Pons (tissue), 1 donor: ENCODE measurements at regions not wholly inside any gene's neighbourhood (a gene's known extent, or its start where the extent isn't known, plus 50 kb on each side); places are given as distances from the start of the nearest gene placed in this dataset.
"Not testable (repeated sequence)": the region's sequence is repeated elsewhere in the genome, so short reads cannot be mapped to it uniquely, and the experiment has no call there.

ENCODE experiments used
- DNase-seq: peaks from one replicate; pipeline ENCODE4 v3.0.0-alpha.2; 2016; ENCODE audit warnings: low spot score

DNA sequence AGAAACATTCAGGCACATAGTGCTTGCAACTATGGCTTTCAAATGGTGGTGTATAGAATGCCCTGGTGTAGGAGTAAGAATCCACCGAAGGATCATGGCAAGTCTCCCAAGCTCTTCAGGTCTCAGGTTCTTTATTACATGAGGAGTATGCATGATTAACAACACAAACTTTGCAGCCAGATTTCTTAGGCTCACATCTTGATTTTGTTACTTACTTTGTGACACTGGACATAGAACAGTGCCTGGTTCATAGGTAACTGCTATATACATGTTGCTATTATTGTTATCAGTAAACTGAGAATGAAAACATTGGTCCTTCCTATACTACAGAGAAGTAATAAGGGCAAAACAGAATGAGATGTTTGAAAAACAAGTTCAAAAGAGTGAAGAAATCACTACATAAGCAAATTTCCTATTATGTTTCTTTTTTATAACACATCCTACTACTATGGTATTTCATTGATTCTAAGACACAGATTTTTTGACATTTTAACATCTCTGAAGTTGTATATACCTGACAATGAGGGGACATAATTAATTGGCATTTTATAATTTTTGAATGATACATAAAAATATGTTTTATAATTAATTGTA, 284.9 kb downstream of the C1D start:
- no peak for DNase-seq

DNA sequence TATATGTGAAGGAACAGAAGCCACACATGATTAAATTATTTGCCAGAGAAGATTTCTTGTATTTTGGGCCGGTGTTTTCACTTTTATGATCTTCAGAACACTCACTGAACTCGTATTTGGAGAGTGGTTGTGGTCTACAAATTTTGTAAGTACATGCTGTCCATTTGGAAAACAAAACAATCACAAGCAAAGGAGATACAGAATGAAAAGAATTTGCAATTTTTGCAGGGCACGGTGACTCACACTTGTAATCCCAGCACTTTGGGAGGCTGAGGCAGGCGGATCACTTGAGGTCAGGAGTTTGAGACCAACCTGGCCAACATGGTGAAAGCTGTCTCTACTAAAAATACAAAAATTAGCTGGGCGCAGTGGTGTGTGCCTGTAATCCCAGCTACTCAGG, 282.0 kb downstream of the C1D start:
- DNase-seq: not testable (repeated sequence)

DNA sequence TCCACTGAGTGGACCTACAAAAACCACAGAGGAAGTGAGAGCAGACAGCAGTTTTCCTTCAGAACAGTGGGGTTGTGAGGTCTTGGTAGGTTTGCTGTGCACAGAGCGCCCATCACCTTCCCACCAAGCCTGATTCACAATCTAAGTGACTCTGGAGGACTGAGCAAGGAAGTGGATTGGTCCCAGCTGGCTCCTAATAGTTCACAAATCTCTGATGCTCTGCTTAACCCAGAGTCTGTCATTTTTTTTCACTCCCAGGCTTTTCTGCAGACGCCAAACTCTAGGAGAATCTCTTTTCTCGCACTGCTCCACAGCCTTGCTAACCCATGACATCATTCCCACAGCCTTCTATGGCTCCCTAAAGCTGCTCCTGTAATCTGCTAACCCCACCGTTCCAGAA, 280.4 kb downstream of the C1D start:
- DNase-seq: peak; percentile 64

DNA sequence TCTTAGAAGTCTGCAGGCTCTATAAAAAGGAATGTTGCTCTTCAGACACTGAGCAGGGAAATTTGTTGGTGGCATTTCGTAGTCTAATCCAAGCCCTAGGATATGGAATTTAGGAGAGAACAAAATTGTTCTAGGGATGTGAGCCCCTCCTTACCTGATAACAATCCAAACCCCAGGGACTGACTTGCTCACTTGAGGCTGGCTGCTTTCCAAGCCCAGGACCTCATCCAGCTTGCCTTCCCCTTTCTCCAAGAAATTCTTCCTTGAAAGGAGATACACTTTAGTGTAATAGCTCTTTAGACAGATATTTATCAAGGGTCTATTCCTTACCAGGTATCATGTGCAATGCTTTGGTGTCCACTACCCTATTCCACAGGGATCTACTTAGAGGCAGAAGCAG, 279.8 kb downstream of the C1D start:
- DNase-seq: no peak

DNA sequence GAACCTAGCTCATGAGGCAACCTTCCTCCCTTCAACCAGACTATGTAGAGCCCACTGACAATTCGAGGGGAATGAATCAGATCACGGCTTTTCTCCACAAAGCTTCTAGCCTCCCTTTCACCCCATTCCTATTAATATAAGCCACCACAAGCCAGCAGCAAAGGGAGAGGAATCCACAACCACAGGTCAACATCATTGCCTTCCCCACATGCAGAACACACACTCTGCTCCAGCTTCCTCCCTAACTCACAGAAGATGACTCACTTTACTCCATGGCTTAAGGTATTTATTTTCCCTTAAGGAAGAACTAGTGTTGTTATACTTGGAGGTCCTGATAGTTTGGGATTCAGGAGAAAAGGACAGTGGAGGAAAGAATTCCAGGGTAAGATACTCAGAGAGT, 272.2 kb downstream of the C1D start:
- no peak for DNase-seq

DNA sequence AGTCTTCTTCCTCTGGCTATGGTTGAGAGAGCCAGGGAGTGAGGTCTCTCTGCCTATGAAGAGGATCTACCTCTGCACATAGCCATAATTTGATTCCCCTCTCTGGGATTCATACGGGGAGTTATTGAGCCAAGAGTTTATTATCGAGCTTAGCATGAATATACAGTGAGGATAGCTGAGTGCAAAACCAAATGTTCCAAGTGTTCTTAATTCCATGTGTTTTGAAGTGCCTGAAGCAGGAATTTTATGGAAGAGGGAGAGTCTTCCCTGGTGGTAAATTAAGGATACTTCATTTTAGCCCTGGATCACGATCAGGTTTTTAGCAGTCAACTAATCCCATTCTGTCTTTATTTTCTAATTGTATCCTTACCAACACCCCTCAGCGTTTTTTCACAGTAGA, 270.6 kb downstream of the C1D start:
- no peak for DNase-seq

DNA sequence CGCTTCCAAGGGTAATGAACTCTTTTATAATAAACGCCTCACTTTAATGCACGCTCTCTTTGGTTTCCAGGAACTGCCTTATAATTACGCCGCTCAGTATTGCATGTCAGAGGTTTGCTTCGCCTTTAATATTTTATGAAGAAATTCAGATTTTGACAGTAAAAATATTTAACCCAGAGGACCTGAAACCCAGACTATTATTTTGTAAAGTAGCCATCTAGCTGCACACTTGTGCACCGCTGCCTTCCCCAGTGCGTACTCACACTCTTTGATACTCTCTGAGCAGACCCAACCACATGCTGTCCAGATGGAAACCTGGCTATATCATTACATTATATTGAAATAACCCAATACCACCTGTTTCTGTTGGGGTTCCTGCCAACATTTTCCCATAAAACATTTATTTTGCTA, 270.1 kb downstream of the C1D start:
- no peak for DNase-seq

DNA sequence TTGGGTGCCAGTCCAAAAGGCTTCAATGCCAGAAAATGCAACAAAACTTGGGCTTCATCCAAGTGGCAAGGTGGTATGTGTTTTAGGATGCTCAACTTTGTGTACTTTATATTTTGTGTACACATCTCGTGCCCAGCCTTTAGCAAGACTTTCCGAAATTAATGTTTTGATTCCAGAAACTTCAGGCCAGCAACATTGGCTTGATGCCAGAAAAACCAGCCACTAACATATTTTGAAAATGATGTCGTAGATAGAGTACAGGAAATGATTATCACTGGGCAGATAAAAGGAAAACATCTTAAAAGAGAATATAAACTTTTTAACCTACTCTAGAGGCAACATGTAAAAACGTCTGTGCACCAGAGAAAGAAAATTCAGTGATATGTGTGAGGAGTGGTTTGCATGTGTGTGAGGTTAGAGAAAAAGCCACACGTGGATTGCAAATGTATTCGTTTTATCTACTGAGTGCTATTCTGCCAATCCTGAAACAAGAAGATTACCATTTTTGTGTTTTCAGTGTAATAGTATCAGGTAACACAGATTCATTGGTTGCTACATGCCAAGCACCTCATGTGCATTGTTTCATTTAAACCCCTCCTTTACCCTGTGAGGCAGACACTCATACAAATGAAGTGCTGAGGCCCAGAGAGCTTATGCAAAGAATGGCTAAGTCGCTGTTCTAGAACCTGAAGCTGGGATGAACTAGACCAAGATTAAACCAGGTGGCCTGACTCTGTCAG, 264.8 kb downstream of the C1D start:
- DNase-seq: no peak

DNA sequence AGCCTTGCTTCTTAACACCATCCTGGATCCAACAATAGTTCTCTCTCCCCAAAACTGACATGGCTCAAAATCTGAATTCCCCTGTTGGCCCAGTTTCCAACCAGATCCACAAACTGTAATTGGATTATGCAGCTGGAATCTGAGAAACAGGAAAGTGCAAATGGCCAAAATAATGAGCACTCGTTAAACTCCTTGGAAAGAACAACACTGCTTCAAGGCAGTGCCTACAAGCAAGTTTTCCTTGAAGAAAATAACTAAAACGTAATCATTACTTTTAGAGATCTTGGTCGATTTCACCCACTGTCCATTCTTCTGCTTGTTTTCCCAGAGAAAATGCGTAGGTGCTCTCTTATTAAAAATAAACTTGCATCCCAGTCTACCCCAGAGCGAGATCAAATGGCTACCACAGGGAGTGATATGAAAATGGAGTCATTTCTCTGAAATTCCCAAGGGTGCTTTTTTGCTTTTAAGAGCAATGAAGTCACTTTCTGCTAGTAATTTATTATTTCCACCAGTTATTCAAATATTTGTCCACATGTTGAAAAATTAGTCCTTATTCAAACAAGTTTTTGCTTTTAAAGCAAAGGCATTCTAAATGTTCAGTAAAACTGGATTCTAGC, 264.2 kb downstream of the C1D start:
- DNase-seq: no peak

DNA sequence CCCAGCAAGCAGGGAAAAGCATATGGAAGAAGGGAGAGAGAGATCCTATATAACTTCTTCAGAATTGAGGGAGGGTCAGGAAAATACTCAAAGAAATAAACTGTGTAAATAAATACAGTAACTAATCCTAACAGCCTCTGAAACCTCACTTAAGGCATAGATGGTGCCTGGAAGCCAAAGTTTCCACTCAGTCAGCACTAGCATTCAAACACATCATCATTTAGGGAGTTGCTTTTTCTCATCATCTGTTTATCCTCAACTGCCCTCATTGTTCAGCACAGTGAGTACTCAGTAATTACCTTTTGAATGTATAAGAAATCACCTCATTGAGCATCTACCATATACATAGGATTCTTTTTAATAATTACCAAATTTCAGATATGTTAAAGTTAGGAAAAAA, 262.9 kb downstream of the C1D start:
- no peak for DNase-seq

DNA sequence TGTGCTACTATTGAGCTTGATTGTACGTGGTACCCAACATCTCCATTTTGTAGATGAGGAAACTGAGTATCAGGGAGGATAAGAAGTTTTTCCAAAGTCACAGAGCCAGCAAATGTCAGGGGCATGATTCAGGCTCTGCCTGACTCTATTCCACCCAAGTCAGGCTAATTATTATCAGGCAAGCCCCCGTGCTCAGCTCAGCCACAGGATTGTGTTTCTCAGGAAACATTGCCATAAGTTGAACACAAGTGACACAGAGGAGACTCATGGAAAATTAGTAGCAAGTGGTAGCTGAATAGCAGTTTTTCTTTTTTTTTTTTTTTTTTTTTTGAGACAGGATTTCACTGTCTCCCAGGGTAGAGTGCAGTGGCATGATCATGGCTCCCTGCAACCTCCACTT, 260.5 kb downstream of the C1D start:
- DNase-seq: no peak

DNA sequence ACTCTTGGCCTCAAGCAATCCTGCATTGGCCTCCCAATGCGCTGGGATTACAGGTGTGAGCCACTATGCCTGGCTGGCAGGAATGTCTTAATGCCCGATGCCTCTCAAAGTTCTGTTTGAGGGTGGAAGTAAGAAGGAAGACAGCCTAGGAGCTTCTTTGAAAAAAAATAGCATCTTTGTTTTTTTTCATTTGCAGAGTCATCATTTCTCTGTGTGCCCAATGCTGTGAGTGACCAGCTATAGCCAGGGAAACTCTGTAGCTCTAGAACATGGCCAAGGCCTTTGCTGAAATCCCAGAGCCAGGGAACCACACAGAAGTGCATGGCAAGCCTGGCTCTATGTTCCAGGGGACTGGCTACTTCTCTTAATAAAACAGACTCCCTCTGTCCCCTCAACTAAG, 260.0 kb downstream of the C1D start:
- DNase-seq: no peak

DNA sequence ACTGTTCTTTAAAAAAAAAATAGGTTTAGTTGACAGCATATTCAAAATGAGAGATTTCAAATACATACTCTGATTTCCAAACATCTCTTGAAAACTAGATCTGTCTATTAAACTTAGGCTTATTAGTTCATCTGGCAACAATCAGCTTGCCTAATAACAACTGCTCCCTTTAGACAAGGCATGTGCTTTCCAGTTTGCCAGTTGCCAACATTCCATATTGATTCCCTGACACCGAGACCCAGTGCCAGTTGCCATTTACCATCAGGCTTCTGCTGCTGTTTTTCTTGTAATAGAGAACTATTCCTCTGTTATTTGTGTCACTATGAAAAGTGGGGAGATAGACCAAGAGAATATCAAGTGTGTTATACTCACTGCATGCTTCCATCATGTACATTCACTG, 256.0 kb downstream of the C1D start:
- DNase-seq: no peak

DNA sequence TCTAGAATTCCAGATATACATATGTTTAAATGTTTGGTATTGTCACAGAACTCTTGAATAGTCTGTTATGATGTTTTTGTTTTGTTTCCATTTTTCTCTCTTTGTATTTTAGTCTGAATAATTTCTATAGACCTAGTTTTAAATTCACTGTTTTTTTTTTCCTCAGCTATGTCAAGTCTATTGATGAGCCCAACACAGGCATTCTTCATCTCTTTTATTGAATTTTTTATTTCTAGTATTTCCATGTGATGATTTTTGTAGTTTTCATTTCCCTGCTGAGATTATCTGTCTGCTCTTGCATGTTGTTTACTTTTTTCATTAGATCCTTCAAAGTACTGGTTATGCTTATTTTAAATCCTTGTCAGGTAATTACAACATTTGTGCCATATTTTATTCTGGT, 254.7 kb downstream of the C1D start:
- DNase-seq: no peak

DNA sequence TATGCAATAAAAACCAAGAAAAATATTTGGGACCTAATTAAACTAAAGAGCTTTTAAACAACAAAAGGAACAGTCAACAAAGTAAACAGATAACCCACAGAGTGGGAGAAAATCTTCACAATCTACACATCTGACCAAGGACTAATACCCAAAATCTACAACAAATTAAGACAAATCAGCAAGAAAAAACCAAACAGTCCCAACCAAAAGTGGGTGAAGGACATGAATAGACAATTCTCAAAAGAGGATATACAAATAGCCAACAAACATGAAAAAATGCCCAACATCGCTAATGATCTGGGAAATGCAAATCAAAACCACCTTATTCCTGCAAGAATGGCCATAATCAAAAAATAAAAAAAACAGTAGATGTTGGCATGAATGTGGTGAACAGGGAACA, 250.1 kb downstream of the C1D start:
- no peak for DNase-seq

DNA sequence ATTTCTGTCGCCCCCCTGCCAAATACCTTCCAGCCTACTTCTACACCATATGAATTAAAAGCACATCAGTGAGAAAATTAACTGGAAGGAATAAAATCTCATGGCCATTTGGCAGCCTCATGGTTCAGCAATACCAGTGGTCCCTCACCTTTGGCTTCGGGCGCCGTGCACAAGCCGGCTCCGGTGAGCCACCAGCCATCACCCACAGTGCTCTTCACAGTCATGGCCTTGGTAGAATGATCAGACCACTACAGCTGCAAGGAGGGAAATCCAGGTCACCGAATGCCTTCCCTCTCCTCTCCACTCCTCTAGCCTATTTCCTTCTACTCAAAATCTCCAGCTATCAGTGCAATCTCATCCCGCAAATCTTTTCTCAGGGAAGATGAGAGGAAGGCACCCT, 239.1 kb downstream of the C1D start:
- DNase-seq: no peak

DNA sequence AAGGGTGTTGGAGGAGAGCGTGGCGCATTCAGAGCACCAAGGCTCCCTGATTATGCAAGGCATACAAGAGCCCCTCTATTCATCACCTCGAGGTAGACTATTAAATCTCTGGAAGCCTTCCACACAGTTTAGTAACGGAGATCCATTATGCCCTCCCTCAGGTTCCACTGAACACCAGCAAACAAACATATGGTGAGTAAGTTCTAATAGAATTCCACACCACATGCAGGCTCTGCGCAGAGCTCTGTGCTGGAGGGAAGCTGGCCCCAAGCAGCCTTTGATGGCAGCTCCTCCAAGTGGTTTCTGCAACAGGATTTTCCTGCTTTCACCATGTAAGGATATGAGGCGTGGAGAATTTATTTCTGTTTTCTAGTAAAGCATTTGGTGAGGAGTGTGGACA, 238.6 kb downstream of the C1D start:
- no peak for DNase-seq

DNA sequence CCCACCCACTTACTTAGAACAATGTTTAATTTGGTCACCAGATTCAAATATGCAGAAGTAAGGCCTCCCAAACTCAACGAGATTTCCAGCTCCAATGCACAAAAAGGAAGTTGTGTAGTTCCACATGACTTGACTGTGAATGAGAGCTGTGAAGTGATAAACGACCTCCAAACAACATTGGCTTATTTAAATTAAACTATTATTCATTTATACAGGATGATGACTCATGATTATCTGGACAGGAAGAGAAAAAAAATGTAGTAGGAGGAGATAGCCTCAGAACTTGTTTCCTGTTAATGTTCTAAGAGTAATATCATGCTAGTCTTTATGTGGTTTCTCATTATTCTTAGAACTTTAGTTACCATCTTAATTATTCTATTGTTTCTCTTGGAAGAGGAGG, 237.3 kb downstream of the C1D start:
- no peak for DNase-seq

DNA sequence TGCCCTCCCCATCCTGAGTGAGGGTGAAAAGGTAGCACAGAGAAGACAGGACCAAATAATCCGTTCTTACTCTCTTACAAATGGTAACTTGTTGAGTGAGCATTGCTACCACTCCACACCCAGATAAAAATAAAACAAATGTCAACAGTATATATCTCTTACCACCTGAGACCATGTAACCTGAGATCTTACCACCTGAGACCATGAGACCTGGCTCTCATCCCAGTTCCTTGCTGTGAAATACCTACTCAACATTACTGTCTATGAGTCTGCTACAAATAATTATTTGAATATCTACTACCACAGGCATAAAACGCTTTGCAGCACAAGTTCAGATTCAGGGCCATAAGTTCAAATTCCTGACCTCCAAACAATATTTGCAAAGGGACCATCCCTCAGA, 234.7 kb downstream of the C1D start:
- DNase-seq: no peak

DNA sequence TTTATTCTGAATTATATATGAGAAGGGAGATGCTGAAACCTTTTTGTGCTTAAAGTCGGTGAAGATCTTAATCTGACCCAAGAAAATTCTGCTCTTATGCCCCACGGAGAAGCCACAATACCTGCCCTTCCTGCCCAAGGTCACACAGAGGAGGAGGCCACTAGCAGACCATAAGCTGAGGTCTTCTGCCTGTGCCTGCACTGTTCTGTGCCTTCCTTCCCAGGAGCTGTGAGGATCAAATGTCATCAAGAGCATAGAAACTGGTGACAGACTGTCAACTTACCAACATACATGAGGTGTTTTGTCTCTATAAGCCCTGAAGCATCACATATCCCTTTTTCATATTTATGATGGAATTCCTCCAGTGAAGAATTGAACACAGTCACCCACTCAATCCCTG, 233.3 kb downstream of the C1D start:
- DNase-seq: no peak

DNA sequence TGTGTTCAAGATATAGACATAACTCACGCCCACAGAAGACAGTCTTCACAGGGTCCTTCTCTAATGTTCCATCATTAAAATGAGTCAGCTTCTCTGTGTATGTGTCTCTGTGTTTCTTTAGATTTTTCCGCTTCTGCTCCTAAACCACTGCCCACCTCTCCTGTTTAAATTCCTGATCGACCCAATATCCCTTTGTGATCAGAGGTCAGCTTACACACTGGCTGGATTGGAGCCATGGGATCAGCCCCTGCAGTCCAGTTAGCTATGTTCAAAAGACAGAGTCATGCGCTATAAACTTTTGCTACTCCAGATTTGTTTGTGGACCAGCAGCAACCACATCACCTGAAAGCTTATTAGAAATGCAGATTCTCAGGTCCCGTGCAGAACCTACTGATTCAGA, 229.2 kb downstream of the C1D start:
- DNase-seq: no peak

DNA sequence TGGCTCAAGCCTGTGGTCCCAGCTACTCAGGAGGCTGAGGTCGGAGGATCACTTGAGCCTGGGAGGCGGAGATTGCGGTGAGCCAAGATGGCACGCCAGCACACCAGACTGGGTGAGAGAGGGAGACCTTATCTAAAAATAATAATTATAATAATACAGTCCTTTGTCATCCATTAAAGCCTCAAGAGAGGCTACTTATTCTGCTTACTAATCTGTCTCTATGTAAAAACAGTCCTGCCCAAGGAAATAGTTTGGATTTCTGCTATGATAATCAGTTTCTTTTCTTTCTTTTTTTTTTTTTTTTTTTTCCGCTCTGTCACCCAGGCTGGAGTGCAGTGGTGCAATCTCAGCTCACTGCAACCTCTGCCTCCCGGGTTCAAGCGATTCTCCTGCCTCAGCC, 228.3 kb downstream of the C1D start:
- no peak for DNase-seq

DNA sequence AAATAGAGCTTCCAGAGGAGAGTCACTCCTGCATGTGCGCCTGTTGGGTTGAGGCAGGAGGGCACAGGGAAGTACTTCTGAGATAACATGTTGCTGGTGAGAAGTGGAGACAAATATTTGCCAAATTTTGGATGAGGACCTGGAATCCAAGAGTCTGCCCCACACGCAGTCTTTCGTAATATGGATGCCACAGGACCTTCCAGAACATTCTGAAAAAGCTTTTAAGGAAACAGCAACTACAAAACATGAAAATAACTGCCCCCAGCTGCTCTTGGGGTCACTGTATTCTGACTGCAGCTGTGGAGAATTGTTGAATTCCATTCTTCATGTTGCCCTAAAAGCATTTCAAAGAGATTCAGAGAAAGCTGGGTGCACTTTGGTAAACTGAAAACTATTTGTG, 227.5 kb downstream of the C1D start:
- DNase-seq: no peak

DNA sequence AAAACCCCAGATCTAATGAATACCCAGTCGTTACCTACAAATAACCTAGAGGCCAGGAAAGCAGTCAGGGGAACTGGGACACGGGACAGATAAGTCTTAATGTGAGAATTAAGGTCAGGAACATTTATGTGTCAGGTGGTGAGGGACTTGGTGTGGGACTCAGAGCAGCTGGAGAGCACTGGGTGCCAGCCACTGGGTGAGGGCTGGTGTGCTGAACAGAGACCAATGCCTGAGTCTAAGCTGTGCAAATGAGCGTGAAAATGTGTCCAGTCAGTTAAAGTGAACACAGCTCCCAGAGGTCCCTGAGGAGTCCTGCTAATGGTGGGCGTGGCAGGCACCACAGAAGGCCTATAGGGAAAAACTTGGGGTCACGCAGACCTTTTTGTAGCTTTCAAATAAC, 225.9 kb downstream of the C1D start:
- no peak for DNase-seq
